Activated B cell treated with CpG ODN at 0.5 μM for 24 hours (primary cell): ENCODE measurements at regions not wholly inside any gene's neighbourhood (a gene's known extent, or its start where the extent isn't known, plus 50 kb on each side); places are given as distances from the start of the nearest gene placed in this dataset.

Source experiments
- ATAC-seq: fragments of 200-7000 bp; cut with Tn5 transposase; one replicate; pipeline ENCODE4 v1.10.0; 2021; ENCODE audit warnings: low read depth, mild to moderate bottlenecking, moderate library complexity
- CTCF ChIA-PET: fragments of 350-600 bp; sonication (Branson Sonifier 250); formaldehyde crosslinking; loops from one replicate; lab custom pipeline; 2021; ENCODE audit warnings: antibody characterized with exemption; lab: Charles Lee
- POLR2A ChIA-PET: fragments of 350-600 bp; sonication (Branson Sonifier 250); formaldehyde crosslinking; loops from one replicate; lab custom pipeline; 2021; ENCODE audit warnings: antibody characterized with exemption; lab: Charles Lee
- DNase-seq: peaks from one replicate; pipeline ENCODE4 v3.0.0; 2022
- H3K27ac Mint-ChIP-seq: one replicate; pipeline ENCODE4 v1.8.0; 2020; ENCODE audit warnings: mixed read lengths
- H3K27me3 Mint-ChIP-seq: one replicate; pipeline ENCODE4 v1.8.0; 2021; ENCODE audit warnings: mixed read lengths
- H3K36me3 Mint-ChIP-seq: one replicate; pipeline ENCODE4 v1.8.0; 2021; ENCODE audit warnings: low read depth, mixed read lengths
- H3K4me1 Mint-ChIP-seq: one replicate; pipeline ENCODE4 v1.8.0; 2021; ENCODE audit warnings: mixed read lengths
- H3K4me3 Mint-ChIP-seq: one replicate; pipeline ENCODE4 v1.8.0; 2020; ENCODE audit warnings: mild to moderate bottlenecking, mixed read lengths
- H3K9me3 Mint-ChIP-seq: one replicate; pipeline ENCODE4 v1.8.0; 2020; ENCODE audit warnings: mixed read lengths
- intact Hi-C: fragments of 100-400 bp; cut with micrococcal nuclease; formaldehyde crosslinking; loops from one replicate; pipeline ENCODE4 v1.15.1; 2024
- TF ChIP-seq, protein P1 (sequence below): fragments of 200-600 bp; IDR thresholded peaks from one replicate; pipeline ENCODE4 v1.8.0; 2022; ENCODE audit warnings: antibody characterized with exemption, mild to moderate bottlenecking

DNA sequence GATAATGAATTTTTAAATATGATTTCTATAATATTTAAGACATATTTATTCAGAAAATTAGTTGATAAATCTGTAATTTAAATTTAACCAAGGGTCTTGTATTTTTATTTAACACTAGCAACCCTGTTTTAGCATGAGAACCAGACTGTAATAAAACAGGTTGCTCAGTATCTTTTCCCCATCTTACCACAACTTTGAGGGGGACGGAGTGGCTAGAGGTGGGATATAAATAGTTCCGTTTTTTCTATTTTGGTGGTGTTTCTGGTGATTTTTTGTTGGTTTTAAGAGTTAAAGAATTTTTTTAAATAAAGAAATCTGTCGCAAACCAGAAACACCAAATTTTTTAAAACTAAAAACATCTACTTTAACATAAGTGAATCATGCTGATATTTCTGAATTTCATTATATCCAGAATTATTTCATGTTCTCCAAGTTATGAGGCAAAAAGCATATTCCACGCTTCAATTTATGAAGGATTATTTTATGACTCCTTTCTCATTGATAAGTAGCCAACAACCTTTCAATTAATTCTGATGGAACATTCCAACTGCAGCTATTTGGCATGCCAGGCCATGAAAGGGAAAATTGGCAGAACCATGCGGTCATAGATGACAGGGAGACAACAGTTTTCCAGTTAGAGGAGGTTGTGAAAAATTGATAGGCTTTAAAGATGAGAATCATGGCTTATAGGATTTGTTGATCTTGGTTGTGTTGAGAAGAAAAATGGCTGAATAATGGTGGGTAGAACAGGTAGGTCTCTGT lies 151.9 kb upstream of the CARMIL1 start:
- ATAC-seq, result no peak
- no peak overlapping the region for H3K4me3 Mint-ChIP-seq
- H3K9me3 Mint-ChIP-seq, result no peaks in the 10 kb centered on the region
- TF ChIP-seq, protein P1, sequence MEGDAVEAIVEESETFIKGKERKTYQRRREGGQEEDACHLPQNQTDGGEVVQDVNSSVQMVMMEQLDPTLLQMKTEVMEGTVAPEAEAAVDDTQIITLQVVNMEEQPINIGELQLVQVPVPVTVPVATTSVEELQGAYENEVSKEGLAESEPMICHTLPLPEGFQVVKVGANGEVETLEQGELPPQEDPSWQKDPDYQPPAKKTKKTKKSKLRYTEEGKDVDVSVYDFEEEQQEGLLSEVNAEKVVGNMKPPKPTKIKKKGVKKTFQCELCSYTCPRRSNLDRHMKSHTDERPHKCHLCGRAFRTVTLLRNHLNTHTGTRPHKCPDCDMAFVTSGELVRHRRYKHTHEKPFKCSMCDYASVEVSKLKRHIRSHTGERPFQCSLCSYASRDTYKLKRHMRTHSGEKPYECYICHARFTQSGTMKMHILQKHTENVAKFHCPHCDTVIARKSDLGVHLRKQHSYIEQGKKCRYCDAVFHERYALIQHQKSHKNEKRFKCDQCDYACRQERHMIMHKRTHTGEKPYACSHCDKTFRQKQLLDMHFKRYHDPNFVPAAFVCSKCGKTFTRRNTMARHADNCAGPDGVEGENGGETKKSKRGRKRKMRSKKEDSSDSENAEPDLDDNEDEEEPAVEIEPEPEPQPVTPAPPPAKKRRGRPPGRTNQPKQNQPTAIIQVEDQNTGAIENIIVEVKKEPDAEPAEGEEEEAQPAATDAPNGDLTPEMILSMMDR, result no peak
- intact Hi-C loops, result no loop called here
- no peak for DNase-seq
- H3K4me1 Mint-ChIP-seq, result peaks cover 21% of the 10 kb centered on the region
- no peak overlapping the region for H3K27ac Mint-ChIP-seq
- peaks cover 56% of the 10 kb centered on the region for H3K36me3 Mint-ChIP-seq
- no peaks in the 10 kb centered on the region for H3K27me3 Mint-ChIP-seq
- POLR2A ChIA-PET, result interaction anchor here (0.7 to 1.9 kb wide), 2 partner anchors 10 kb away, joined by 4 to 6 read pairs; no protein-coding TSS in a partner anchor
- CTCF ChIA-PET, result interaction anchor here (1.3 kb wide), 1 partner anchor 363 kb away, joined by 4 read pairs; no protein-coding TSS in a partner anchor

DNA sequence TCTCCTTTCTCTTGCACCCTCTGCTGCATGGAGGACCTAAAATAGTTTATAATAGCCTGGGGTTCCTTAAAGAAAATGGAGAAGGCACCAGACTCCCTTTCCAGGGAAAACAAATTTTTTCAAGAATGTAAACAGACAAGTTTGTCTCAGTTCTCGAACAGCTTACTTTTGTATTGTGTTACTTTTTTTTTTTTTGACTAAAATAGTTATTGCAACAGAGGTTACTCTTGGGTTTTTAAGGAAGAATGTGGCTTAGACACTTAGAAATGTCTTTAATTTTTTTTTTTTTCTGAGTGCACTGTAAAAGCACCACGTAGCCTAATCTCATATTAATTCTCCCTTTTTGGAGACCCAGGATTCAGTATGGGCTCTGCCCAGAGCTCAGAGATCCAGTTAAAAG lies 148.7 kb upstream of the CARMIL1 start:
- H3K9me3 Mint-ChIP-seq, result peaks cover 6% of the 10 kb centered on the region
- no peak overlapping the region for H3K4me3 Mint-ChIP-seq
- no peak for DNase-seq
- no peak overlapping the region for H3K27ac Mint-ChIP-seq
- H3K27me3 Mint-ChIP-seq, result no peaks in the 10 kb centered on the region
- POLR2A ChIA-PET, result interaction anchor here (0.7 kb wide), 2 partner anchors 124 to 463 kb away, joined by 3 read pairs; no protein-coding TSS in a partner anchor
- no peak for ATAC-seq
- CTCF ChIA-PET, result interaction anchor here (1.2 kb wide), 1 partner anchor 10 kb away, joined by 5 read pairs; no protein-coding TSS in a partner anchor
- H3K4me1 Mint-ChIP-seq, result peaks cover 29% of the 10 kb centered on the region
- H3K36me3 Mint-ChIP-seq, result peaks cover 53% of the 10 kb centered on the region
- TF ChIP-seq, protein P1, result no peak
- intact Hi-C loops, result no loop called here

DNA sequence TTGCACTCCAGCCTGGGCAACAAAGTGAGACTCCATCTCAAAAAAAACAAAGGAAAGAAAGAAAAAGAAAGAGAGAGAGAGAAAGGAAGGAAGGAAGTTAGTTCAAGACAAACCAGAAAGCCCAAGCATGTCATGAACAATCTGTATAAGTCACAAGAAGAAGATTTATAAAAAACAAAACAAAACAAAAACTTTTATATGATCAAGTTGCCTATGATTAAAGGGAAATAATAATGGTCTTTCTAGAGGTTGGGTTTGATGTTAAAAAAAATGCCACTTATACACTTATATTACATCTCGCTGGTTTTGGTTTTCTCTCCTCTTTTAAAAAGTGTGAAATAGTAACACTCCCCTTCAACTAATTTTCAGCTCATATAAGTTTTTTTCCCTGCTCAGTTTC lies 146.2 kb upstream of the CARMIL1 start:
- H3K4me1 Mint-ChIP-seq, result peaks cover 46% of the 10 kb centered on the region
- H3K9me3 Mint-ChIP-seq, result peaks cover 6% of the 10 kb centered on the region
- ChIA-PET POLR2A (no interaction called here), CTCF (no interaction called here)
- TF ChIP-seq, protein P1, result no peak
- ATAC-seq (no peak), DNase-seq (no peak)
- intact Hi-C loops, result no loop called here
- H3K4me3 Mint-ChIP-seq, result no peak overlapping the region
- H3K27me3 Mint-ChIP-seq, result no peaks in the 10 kb centered on the region
- H3K27ac Mint-ChIP-seq, result no peak overlapping the region
- H3K36me3 Mint-ChIP-seq, result peaks cover 44% of the 10 kb centered on the region

DNA sequence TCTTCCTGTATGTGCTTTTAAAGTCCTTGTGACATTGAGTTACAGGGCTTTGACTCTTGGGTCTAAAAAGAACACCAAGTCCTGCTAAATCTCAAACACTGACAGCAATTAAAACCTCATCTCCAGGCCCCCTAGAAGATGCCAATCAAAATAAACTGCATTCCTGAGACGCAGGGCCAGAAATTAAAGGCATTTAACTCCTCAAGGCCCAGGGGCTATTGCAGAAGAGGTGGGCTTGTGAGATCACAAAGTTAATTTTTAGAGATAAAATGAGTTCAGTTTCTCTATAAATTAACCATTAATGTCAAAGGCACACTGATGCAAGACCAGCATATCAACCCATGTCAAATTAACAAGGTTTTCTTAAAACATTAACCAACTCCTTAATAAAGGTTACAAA lies 145.6 kb upstream of the CARMIL1 start:
- Mint-ChIP-seq H3K4me1 (peaks cover 51% of the 10 kb centered on the region), H3K36me3 (peaks cover 45% of the 10 kb centered on the region), H3K9me3 (peaks cover 6% of the 10 kb centered on the region), H3K27me3 (no peaks in the 10 kb centered on the region), H3K4me3 (no peak overlapping the region), H3K27ac (no peak overlapping the region)
- intact Hi-C loops, result no loop called here
- TF ChIP-seq, protein P1, result no peak
- no peak for DNase-seq
- ATAC-seq, result no peak
- ChIA-PET POLR2A (no interaction called here), CTCF (no interaction called here)

DNA sequence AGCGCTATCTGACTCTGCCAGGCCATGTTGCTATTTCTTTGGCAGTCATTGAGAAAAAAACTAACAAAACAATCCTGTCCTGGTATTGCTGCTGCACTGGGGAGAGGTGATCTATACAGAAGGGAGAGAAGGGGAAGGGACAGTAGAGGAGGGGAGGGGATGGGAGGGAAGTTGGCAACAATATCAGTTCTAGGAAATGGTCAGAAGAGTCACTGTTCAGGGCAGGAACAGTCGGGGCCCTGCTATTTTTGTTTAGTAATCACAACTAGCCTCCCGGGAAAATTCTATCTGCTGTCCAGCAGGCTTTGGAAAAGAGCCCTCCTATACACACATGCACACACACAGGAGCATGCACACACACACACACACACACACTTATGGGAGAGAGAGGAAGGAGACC lies 142.3 kb upstream of the CARMIL1 start:
- no peak for ATAC-seq
- Mint-ChIP-seq H3K9me3 (peaks cover 6% of the 10 kb centered on the region), H3K4me1 (peaks cover 47% of the 10 kb centered on the region), H3K27ac (peak overlapping the region; percentile 98), H3K4me3 (peak overlapping the region; percentile 87), H3K27me3 (no peaks in the 10 kb centered on the region), H3K36me3 (peaks cover 30% of the 10 kb centered on the region)
- ChIA-PET POLR2A (interaction anchor here (0.6 to 0.8 kb wide), 2 partner anchors 10 to 275 kb away, joined by 4 to 6 read pairs; no protein-coding TSS in a partner anchor), CTCF (no interaction called here)
- TF ChIP-seq, protein P1, result no peak
- intact Hi-C loops, result loop anchor here (5.0 kb wide), 1 partner anchor 200 kb away; the partner anchor contains the start of gene RIPOR2
- no peak for DNase-seq
